OCI-LY1 (cell line): ENCODE measurements at regions not wholly inside any gene's neighbourhood (a gene's known extent, or its start where the extent isn't known, plus 50 kb on each side); places are given as distances from the start of the nearest gene placed in this dataset.

Experiments
- H2AFZ ChIP-seq: fragments of 200-600 bp; sonication (generic), shearing (Covaris generic); 2 replicates; pipeline ENCODE4 v1.6.0; 2014; ENCODE audit warnings: antibody characterized with exemption, mild to moderate bottlenecking, low read length
- H3F3A ChIP-seq: fragments of 200-600 bp; sonication (generic), shearing (Covaris generic); 2 replicates; pipeline ENCODE4 v1.6.0; 2014; ENCODE audit warnings: mild to moderate bottlenecking, antibody characterized with exemption, low read length, moderate library complexity; ENCODE audit not compliant: insufficient read depth
- H3K27ac ChIP-seq: fragments of 200-600 bp; sonication (generic); 2 replicates; pipeline ENCODE4 v1.5.1; 2014; ENCODE audit warnings: low read length, mixed run types, mild to moderate bottlenecking, low read depth; ENCODE audit not compliant: poor library complexity, severe bottlenecking
- H3K27me3 ChIP-seq: fragments of 200-600 bp; sonication (generic); 2 replicates; pipeline ENCODE4 v1.6.0; 2014; ENCODE audit warnings: antibody characterized with exemption, mild to moderate bottlenecking, low read length, moderate library complexity; ENCODE audit not compliant: insufficient read depth
- H3K36me3 ChIP-seq: fragments of 200-600 bp; sonication (generic); 2 replicates; pipeline ENCODE4 v1.6.1; 2014; ENCODE audit warnings: mild to moderate bottlenecking, antibody characterized with exemption, low read length, moderate library complexity, mixed read lengths; ENCODE audit not compliant: insufficient read depth
- H3K4me1 ChIP-seq: fragments of 200-600 bp; sonication (generic); 2 replicates; pipeline ENCODE4 v1.5.1; 2014; ENCODE audit warnings: mild to moderate bottlenecking, low read length, moderate library complexity; ENCODE audit not compliant: insufficient read depth, severe bottlenecking
- H3K4me2 ChIP-seq: fragments of 200-600 bp; sonication (generic), shearing (Covaris generic); 2 replicates; pipeline ENCODE4 v1.6.1; 2014; ENCODE audit warnings: low read length
- H3K4me3 ChIP-seq: fragments of 200-600 bp; sonication (generic); 2 replicates; pipeline ENCODE4 v1.5.1; 2014; ENCODE audit warnings: low read length, low read depth, mild to moderate bottlenecking, mixed read lengths; ENCODE audit not compliant: poor library complexity, severe bottlenecking
- H3K79me2 ChIP-seq: fragments of 200-600 bp; shearing (Covaris generic); 2 replicates; pipeline ENCODE4 v1.6.1; 2016; ENCODE audit warnings: mixed run types, low read length, mixed read lengths; ENCODE audit not compliant: insufficient read depth
- H3K9ac ChIP-seq: fragments of 200-600 bp; sonication (generic), shearing (Covaris generic); 2 replicates; pipeline ENCODE4 v1.6.1; 2014; ENCODE audit warnings: mild to moderate bottlenecking, low read length, mixed read lengths
- H3K9me2 ChIP-seq: fragments of 200-600 bp; sonication (generic), shearing (Covaris generic); 2 replicates; pipeline ENCODE4 v1.6.1; 2014; ENCODE audit warnings: low read depth, mild to moderate bottlenecking, low read length, mixed read lengths
- H3K9me3 ChIP-seq: fragments of 200-600 bp; shearing (Covaris generic); 2 replicates; pipeline ENCODE4 v1.6.1; 2014; ENCODE audit warnings: low read length, mixed read lengths
- H4K20me1 ChIP-seq: fragments of 200-600 bp; sonication (generic), shearing (Covaris generic); 2 replicates; pipeline ENCODE4 v1.6.0; 2016; ENCODE audit warnings: mild to moderate bottlenecking, low read length; ENCODE audit not compliant: insufficient read depth
- CTCF ChIP-seq: fragments of 200-600 bp; sonication (generic), shearing (Covaris generic); IDR thresholded peaks from 2 replicates; pipeline ENCODE4 v1.5.1; 2017; ENCODE audit warnings: mild to moderate bottlenecking, antibody characterized with exemption, low read length, moderate library complexity, mixed read lengths
- EZH2 ChIP-seq: fragments of 200-600 bp; sonication (generic), shearing (Covaris generic); IDR thresholded peaks from 2 replicates; pipeline ENCODE4 v1.8.0; 2017; ENCODE audit warnings: borderline replicate concordance, mixed run types, mild to moderate bottlenecking, antibody characterized with exemption, low read length, moderate library complexity, mixed read lengths

GRCh38 chr4:60737858-60738257 is 462.3 kb upstream of the ADGRL3 start:
- no peaks in the 10 kb centered on the region for H3K27me3 ChIP-seq
- H3K9ac ChIP-seq = no peak overlapping the region
- TF ChIP-seq CTCF (no peak), EZH2 (no peak)
- no peak overlapping the region for H3K4me2 ChIP-seq
- H3F3A ChIP-seq = no peaks in the 10 kb centered on the region
- H3K27ac ChIP-seq = no peak overlapping the region
- H3K9me3 ChIP-seq = no peaks in the 10 kb centered on the region
- no peak overlapping the region for H3K4me3 ChIP-seq
- H3K36me3 ChIP-seq = no peaks in the 10 kb centered on the region
- no peaks in the 10 kb centered on the region for H3K4me1 ChIP-seq
- H3K9me2 ChIP-seq = no peaks in the 10 kb centered on the region
- H2AFZ ChIP-seq = no peak overlapping the region
- H3K79me2 ChIP-seq = no peaks in the 10 kb centered on the region
- H4K20me1 ChIP-seq = no peaks in the 10 kb centered on the region

- Histone ChIP-seq H3K4me2 (no peak overlapping the region), H3K79me2 (no peaks in the 10 kb centered on the region), H2AFZ (no peak overlapping the region), H3K36me3 (no peaks in the 10 kb centered on the region), H3K27ac (no peak overlapping the region), H3K4me1 (no peaks in the 10 kb centered on the region), H3K4me3 (no peak overlapping the region), H3K9ac (no peak overlapping the region), H3K9me2 (no peaks in the 10 kb centered on the region), H3K27me3 (no peaks in the 10 kb centered on the region), H4K20me1 (no peaks in the 10 kb centered on the region), H3F3A (no peaks in the 10 kb centered on the region), H3K9me3 (no peaks in the 10 kb centered on the region)
- TF ChIP-seq CTCF (no peak), EZH2 (no peak)
Observed at GRCh38 chr4:60743654-60744053, 456.5 kb upstream of the ADGRL3 start.

- H3F3A ChIP-seq = no peaks in the 10 kb centered on the region
- H3K4me3 ChIP-seq = no peak overlapping the region
- H3K27me3 ChIP-seq = no peaks in the 10 kb centered on the region
- no peaks in the 10 kb centered on the region for H3K9me2 ChIP-seq
- no peaks in the 10 kb centered on the region for H3K4me1 ChIP-seq
- no peaks in the 10 kb centered on the region for H3K36me3 ChIP-seq
- H3K27ac ChIP-seq = no peak overlapping the region
- H3K9ac ChIP-seq = no peak overlapping the region
- H3K9me3 ChIP-seq = no peaks in the 10 kb centered on the region
- TF ChIP-seq CTCF (no peak), EZH2 (no peak)
- no peaks in the 10 kb centered on the region for H3K79me2 ChIP-seq
- no peak overlapping the region for H2AFZ ChIP-seq
- no peaks in the 10 kb centered on the region for H4K20me1 ChIP-seq
- H3K4me2 ChIP-seq = no peak overlapping the region
Observed at GRCh38 chr4:60744767-60745166, 455.4 kb upstream of the ADGRL3 start.
